ENCODE measurements at regions not wholly inside any gene's neighbourhood (a gene's known extent, or its start where the extent isn't known, plus 50 kb on each side); places are given as distances from the start of the nearest gene placed in this dataset.

- H3K4me3 ChIP-seq (ENCODE audit: control insufficient read depth, low read depth, low read length) = no peak overlapping the region
- no peak for DNase-seq (ENCODE audit: low read depth)
- no peak for TF ChIP-seq CTCF (conservative IDR thresholded peaks at IDR 0.05; ENCODE audit: control insufficient read depth, insufficient read depth, low read depth, low read length)
These were observed 270.6 kb downstream of the SS18 start for GRCh38 chr18:25819746-25820363.

GRCh38 chr18:25818505-25818904 lies 271.9 kb downstream of the SS18 start:
- TF ChIP-seq CTCF (conservative IDR thresholded peaks at IDR 0.05; ENCODE audit: control insufficient read depth, insufficient read depth, low read depth, low read length) = no peak
- DNase-seq (ENCODE audit: low read depth) = no peak
- H3K4me3 ChIP-seq (ENCODE audit: control insufficient read depth, low read depth, low read length) = no peak overlapping the region

- TF ChIP-seq CTCF (conservative IDR thresholded peaks at IDR 0.05; ENCODE audit: control insufficient read depth, insufficient read depth, low read depth, low read length) = no peak
- H3K4me3 ChIP-seq (ENCODE audit: control insufficient read depth, low read depth, low read length) = no peak overlapping the region
- no peak for DNase-seq (ENCODE audit: low read depth)
These were observed 272.7 kb downstream of the SS18 start for GRCh38 chr18:25817546-25818237.

GRCh38 chr18:25815659-25816058 lies 274.8 kb downstream of the SS18 start:
- DNase-seq (ENCODE audit: low read depth) = no peak
- H3K4me3 ChIP-seq (ENCODE audit: control insufficient read depth, low read depth, low read length) = no peak overlapping the region
- no peak for TF ChIP-seq CTCF (conservative IDR thresholded peaks at IDR 0.05; ENCODE audit: control insufficient read depth, insufficient read depth, low read depth, low read length)

- DNase-seq (ENCODE audit: low read depth) = no peak
- TF ChIP-seq CTCF (conservative IDR thresholded peaks at IDR 0.05; ENCODE audit: control insufficient read depth, insufficient read depth, low read depth, low read length) = no peak
These were observed 275.5 kb downstream of the SS18 start for GRCh38 chr18:25814841-25815458.

GRCh38 chr18:25813110-25813509 lies 277.3 kb downstream of the SS18 start:
- DNase-seq (ENCODE audit: low read depth) = no peak
- TF ChIP-seq CTCF (conservative IDR thresholded peaks at IDR 0.05; ENCODE audit: control insufficient read depth, insufficient read depth, low read depth, low read length) = no peak

More at GRCh38 chr18:25814841-25815458, 275.5 kb downstream of the SS18 start:
- no peak overlapping the region for H3K4me3 ChIP-seq (ENCODE audit: control insufficient read depth, low read depth, low read length)

More at GRCh38 chr18:25813110-25813509, 277.3 kb downstream of the SS18 start:
- H3K4me3 ChIP-seq (ENCODE audit: control insufficient read depth, low read depth, low read length) = no peak overlapping the region

Data from fibroblast of mammary gland (primary cell).